Neural cell (in vitro differentiated cells): ENCODE measurements at regions not wholly inside any gene's neighbourhood (a gene's known extent, or its start where the extent isn't known, plus 50 kb on each side); places are given as distances from the start of the nearest gene placed in this dataset.

Experiments used
- H2AFZ ChIP-seq: fragments of 200-600, 300-800 bp; sonication (generic), shearing (Covaris generic); 2 replicates; pipeline ENCODE4 v1.6.0; 2014; ENCODE audit warnings: low read depth, mild to moderate bottlenecking, antibody characterized with exemption, low read length, moderate library complexity
- H3F3A ChIP-seq: fragments of 200-600 bp; shearing (Covaris generic); 2 replicates; pipeline ENCODE4 v1.6.1; 2016; ENCODE audit warnings: mild to moderate bottlenecking, moderate library complexity, mixed read lengths, antibody characterized with exemption, low read length; ENCODE audit not compliant: insufficient read depth, poor library complexity, severe bottlenecking
- H3K27ac ChIP-seq: fragments of 200-600, 300-800 bp; sonication (generic), shearing (Covaris generic); 2 replicates; pipeline ENCODE4 v1.5.1; 2014; ENCODE audit warnings: mild to moderate bottlenecking, low read length, moderate library complexity
- H3K27me3 ChIP-seq: fragments of 300-800, 200-600 bp; sonication (generic), shearing (Covaris generic); 2 replicates; pipeline ENCODE4 v1.6.0; 2014; ENCODE audit warnings: mild to moderate bottlenecking, low read depth, low read length, moderate library complexity; ENCODE audit not compliant: insufficient read depth
- H3K36me3 ChIP-seq: fragments of 300-800, 200-600 bp; sonication (generic), shearing (Covaris generic); 2 replicates; pipeline ENCODE4 v1.5.1; 2014; ENCODE audit warnings: mild to moderate bottlenecking, antibody characterized with exemption, low read length, moderate library complexity; ENCODE audit not compliant: insufficient read depth
- H3K4me2 ChIP-seq: fragments of 300-800, 200-600 bp; sonication (generic), shearing (Covaris generic); 2 replicates; pipeline ENCODE4 v1.6.0; 2014; ENCODE audit warnings: mild to moderate bottlenecking, low read length
- H3K4me3 ChIP-seq: fragments of 300-800, 200-600 bp; sonication (generic), shearing (Covaris generic); 2 replicates; pipeline ENCODE4 v1.5.1; 2014; ENCODE audit warnings: mild to moderate bottlenecking, low read length, moderate library complexity
- H3K79me2 ChIP-seq: fragments of 200-600 bp; shearing (Covaris generic); replicated peaks from 2 replicates; pipeline ENCODE4 v1.6.0; 2014; ENCODE audit warnings: mild to moderate bottlenecking, low read length, moderate library complexity; ENCODE audit not compliant: insufficient read depth
- H3K9ac ChIP-seq: fragments of 300-800, 200-600 bp; sonication (generic), shearing (Covaris generic); 2 replicates; pipeline ENCODE4 v1.6.1; 2016; ENCODE audit warnings: mild to moderate bottlenecking, low read length, mixed read lengths
- H3K9me2 ChIP-seq: fragments of 200-600 bp; shearing (Covaris generic); 2 replicates; pipeline ENCODE4 v1.6.1; 2016; ENCODE audit warnings: mild to moderate bottlenecking, low read length, mixed read lengths; ENCODE audit not compliant: insufficient read depth
- H3K9me3 ChIP-seq: fragments of 200-600, 300-800 bp; sonication (generic), shearing (Covaris generic); 2 replicates; pipeline ENCODE4 v1.6.1; 2016; ENCODE audit warnings: mild to moderate bottlenecking, mixed run types, low read length, moderate library complexity, mixed read lengths
- H4K20me1 ChIP-seq: fragments of 200-600 bp; shearing (Covaris generic); 2 replicates; pipeline ENCODE4 v1.6.1; 2016; ENCODE audit warnings: mild to moderate bottlenecking, mixed run types; ENCODE audit not compliant: insufficient read depth
- EP300 ChIP-seq: fragments of 450-650 bp; conservative IDR thresholded peaks from 2 replicates; pipeline ENCODE4 v1.6.1; 2014; ENCODE audit warnings: antibody characterized with exemption, mild to moderate bottlenecking, moderate library complexity; ENCODE audit not compliant: poor library complexity, severe bottlenecking
- EZH2 ChIP-seq: fragments of 200-600, 300-800 bp; shearing (Covaris generic), sonication (generic); IDR thresholded peaks from 2 replicates; pipeline ENCODE4 v1.6.1; 2014; ENCODE audit warnings: antibody characterized with exemption, low read length, borderline replicate concordance, mild to moderate bottlenecking; ENCODE audit not compliant: insufficient read depth, poor library complexity, severe bottlenecking
- MXI1 ChIP-seq: fragments of 450-650 bp; conservative IDR thresholded peaks from 2 replicates; pipeline ENCODE4 v1.6.1; 2014; ENCODE audit warnings: antibody characterized with exemption, mild to moderate bottlenecking; ENCODE audit not compliant: poor library complexity, severe bottlenecking
- POLR2AphosphoS5 ChIP-seq: IDR thresholded peaks from 2 replicates; pipeline ENCODE4 v1.6.1; 2012
- RAD21 ChIP-seq: fragments of 450-650 bp; conservative IDR thresholded peaks from 2 replicates; pipeline ENCODE4 v1.6.1; 2014; ENCODE audit warnings: antibody characterized with exemption, mild to moderate bottlenecking, moderate library complexity
- SMC3 ChIP-seq: fragments of 450-650 bp; conservative IDR thresholded peaks from 2 replicates; pipeline ENCODE4 v1.6.1; 2014; ENCODE audit warnings: antibody characterized with exemption, mild to moderate bottlenecking, moderate library complexity; ENCODE audit not compliant: poor library complexity
- TAF1 ChIP-seq: IDR thresholded peaks from 2 replicates; pipeline ENCODE4 v1.6.1; 2012; ENCODE audit warnings: low read depth
- TF ChIP-seq, protein P1 (sequence below): fragments of 450-650 bp; IDR thresholded peaks from 2 replicates; pipeline ENCODE4 v1.5.1; 2014; ENCODE audit warnings: antibody characterized with exemption, mild to moderate bottlenecking, moderate library complexity; ENCODE audit not compliant: poor library complexity, severe bottlenecking
- TF ChIP-seq, protein P2 (sequence below): IDR thresholded peaks from 2 replicates; pipeline ENCODE4 v1.6.1; 2012; ENCODE audit warnings: borderline replicate concordance

DNA sequence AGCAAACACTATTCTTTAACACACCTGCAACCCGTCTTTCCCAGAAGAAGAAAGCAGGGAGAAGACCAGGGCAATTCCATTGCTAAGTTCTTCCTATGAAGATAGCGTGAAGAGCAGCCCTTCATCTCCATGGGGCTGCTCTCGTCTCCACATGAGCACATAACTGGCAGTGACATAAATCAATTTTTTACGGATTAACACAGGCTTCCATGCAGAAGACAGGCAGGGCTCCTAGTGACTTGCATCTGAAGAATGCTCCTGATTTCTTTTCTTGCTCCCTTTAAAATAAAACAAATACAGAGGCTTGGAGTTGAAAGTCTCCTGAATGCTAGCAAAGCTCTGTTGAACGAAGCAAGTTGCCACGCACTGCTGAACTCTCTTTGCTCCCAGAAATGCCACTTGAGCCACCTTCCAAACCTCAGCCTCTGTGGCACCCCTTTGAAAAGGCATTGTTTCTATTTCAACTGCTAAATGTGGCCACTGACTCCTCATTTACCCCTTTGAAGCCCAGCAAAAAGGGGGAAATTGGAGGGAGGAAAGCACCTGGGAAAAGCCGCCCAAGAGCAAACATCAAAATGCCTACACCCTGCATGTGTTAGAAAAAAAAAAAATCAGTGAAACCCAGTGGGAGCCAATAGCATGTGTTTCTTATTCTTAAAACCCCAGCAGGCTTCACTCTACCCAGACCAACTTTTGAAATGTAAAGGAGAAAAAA is 383.7 kb downstream of the IDS start:
- Histone ChIP-seq H3K9ac (no peak overlapping the region), H2AFZ (no peak overlapping the region), H3K9me2 (no peaks in the 10 kb centered on the region), H3K79me2 (no peaks in the 10 kb centered on the region), H3K4me3 (no peak overlapping the region), H3K27me3 (no peaks in the 10 kb centered on the region), H4K20me1 (no peaks in the 10 kb centered on the region), H3K27ac (no peak overlapping the region), H3K36me3 (no peaks in the 10 kb centered on the region), H3K9me3 (no peaks in the 10 kb centered on the region), H3K4me2 (no peak overlapping the region), H3F3A (no peaks in the 10 kb centered on the region)
- TF ChIP-seq, protein P1, sequence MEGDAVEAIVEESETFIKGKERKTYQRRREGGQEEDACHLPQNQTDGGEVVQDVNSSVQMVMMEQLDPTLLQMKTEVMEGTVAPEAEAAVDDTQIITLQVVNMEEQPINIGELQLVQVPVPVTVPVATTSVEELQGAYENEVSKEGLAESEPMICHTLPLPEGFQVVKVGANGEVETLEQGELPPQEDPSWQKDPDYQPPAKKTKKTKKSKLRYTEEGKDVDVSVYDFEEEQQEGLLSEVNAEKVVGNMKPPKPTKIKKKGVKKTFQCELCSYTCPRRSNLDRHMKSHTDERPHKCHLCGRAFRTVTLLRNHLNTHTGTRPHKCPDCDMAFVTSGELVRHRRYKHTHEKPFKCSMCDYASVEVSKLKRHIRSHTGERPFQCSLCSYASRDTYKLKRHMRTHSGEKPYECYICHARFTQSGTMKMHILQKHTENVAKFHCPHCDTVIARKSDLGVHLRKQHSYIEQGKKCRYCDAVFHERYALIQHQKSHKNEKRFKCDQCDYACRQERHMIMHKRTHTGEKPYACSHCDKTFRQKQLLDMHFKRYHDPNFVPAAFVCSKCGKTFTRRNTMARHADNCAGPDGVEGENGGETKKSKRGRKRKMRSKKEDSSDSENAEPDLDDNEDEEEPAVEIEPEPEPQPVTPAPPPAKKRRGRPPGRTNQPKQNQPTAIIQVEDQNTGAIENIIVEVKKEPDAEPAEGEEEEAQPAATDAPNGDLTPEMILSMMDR = no peak
- TF ChIP-seq EP300 (no peak), SMC3 (no peak), RAD21 (no peak), MXI1 (no peak), POLR2AphosphoS5 (no peak)
- TF ChIP-seq, protein P2, sequence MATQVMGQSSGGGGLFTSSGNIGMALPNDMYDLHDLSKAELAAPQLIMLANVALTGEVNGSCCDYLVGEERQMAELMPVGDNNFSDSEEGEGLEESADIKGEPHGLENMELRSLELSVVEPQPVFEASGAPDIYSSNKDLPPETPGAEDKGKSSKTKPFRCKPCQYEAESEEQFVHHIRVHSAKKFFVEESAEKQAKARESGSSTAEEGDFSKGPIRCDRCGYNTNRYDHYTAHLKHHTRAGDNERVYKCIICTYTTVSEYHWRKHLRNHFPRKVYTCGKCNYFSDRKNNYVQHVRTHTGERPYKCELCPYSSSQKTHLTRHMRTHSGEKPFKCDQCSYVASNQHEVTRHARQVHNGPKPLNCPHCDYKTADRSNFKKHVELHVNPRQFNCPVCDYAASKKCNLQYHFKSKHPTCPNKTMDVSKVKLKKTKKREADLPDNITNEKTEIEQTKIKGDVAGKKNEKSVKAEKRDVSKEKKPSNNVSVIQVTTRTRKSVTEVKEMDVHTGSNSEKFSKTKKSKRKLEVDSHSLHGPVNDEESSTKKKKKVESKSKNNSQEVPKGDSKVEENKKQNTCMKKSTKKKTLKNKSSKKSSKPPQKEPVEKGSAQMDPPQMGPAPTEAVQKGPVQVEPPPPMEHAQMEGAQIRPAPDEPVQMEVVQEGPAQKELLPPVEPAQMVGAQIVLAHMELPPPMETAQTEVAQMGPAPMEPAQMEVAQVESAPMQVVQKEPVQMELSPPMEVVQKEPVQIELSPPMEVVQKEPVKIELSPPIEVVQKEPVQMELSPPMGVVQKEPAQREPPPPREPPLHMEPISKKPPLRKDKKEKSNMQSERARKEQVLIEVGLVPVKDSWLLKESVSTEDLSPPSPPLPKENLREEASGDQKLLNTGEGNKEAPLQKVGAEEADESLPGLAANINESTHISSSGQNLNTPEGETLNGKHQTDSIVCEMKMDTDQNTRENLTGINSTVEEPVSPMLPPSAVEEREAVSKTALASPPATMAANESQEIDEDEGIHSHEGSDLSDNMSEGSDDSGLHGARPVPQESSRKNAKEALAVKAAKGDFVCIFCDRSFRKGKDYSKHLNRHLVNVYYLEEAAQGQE = no peak

DNA sequence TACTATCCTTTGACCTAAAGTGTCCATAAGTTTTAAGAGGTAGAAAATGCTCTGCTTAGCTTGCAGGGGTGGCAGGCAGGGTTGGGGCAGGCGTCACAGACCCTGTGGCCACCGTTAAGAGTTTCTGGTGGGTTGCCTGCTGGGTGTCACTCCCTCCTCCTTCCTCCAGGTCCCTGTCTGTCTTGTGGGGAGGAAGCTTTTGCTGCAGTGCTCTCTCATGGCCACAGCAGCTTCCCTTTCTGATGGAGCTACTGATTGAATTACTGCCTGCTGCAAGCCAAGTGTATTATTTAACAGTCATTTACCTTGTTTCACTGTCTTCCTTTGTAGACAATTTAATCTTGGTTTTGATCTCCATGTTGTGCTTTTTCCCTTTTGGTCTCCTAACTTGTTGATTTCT is 384.6 kb downstream of the IDS start:
- TF ChIP-seq RAD21 (no peak), SMC3 (no peak), EP300 (no peak), POLR2AphosphoS5 (no peak), EZH2 (no peak), TAF1 (no peak), MXI1 (no peak)
- TF ChIP-seq, protein P1 = no peak
- TF ChIP-seq, protein P2 = no peak
- Histone ChIP-seq H3K4me2 (no peak overlapping the region), H4K20me1 (no peaks in the 10 kb centered on the region), H3K36me3 (no peaks in the 10 kb centered on the region), H3K4me3 (no peak overlapping the region), H3K79me2 (no peaks in the 10 kb centered on the region), H2AFZ (no peak overlapping the region), H3K27ac (no peak overlapping the region), H3K27me3 (no peaks in the 10 kb centered on the region), H3F3A (no peaks in the 10 kb centered on the region), H3K9ac (no peak overlapping the region), H3K9me3 (no peaks in the 10 kb centered on the region), H3K9me2 (no peaks in the 10 kb centered on the region)
